Suprapubic skin (tissue), 4 donors: ENCODE measurements at regions not wholly inside any gene's neighbourhood (a gene's known extent, or its start where the extent isn't known, plus 50 kb on each side); places are given as distances from the start of the nearest gene placed in this dataset.
"Not testable (repeated sequence)": the region's sequence is repeated elsewhere in the genome, so short reads cannot be mapped to it uniquely, and the experiment has no call there.

Source experiments
- DNase-seq, 2 donors: peaks; one replicate each; pipeline ENCODE4 v3.0.0-alpha.2; 2019; ENCODE audit warnings: low spot score in 2 of 2
- H3K27ac ChIP-seq: fragments of 200-600 bp; sonication (generic); one replicate; pipeline ENCODE4 v1.5.1; 2019
- H3K27me3 ChIP-seq: fragments of 200-600 bp; sonication (generic); one replicate; pipeline ENCODE4 v1.5.1; 2019
- H3K36me3 ChIP-seq: fragments of 200-600 bp; sonication (generic); one replicate; pipeline ENCODE4 v1.5.1; 2019
- H3K4me1 ChIP-seq: fragments of 200-600 bp; sonication (generic); one replicate; pipeline ENCODE4 v1.5.1; 2019
- H3K4me3 ChIP-seq: fragments of 200-600 bp; sonication (generic); one replicate; pipeline ENCODE4 v1.5.1; 2019; ENCODE audit warnings: mild to moderate bottlenecking
- H3K9me3 ChIP-seq: fragments of 200-600 bp; sonication (generic); one replicate; pipeline ENCODE4 v1.5.1; 2019
- EP300 ChIP-seq: sonication (generic); formaldehyde crosslinking; IDR thresholded peaks from one replicate; pipeline ENCODE4 v1.6.1; 2017; ENCODE audit warnings: antibody characterized with exemption
- POLR2A ChIP-seq, 2 donors: fragments of 450-650 bp; IDR thresholded peaks; one replicate each; pipeline ENCODE4 v1.6.1; 2017; ENCODE audit warnings: antibody characterized with exemption in 2 of 2, mild to moderate bottlenecking in 2 of 2, moderate library complexity in 2 of 2
- POLR2AphosphoS5 ChIP-seq, 3 donors: sonication (generic); formaldehyde crosslinking; IDR thresholded peaks; one replicate each; pipeline ENCODE4 v1.6.1; 2017; ENCODE audit warnings: antibody characterized with exemption in 3 of 3
- WGBS: methylation state at CpG from one replicate; pipeline ENCODE4 v1.1.5; 2018; 5-methylcytosine and 5-hydroxymethylcytosine counted together
- TF ChIP-seq, protein P1 (sequence below), 2 donors: fragments of 200-600 bp in 1 of 2; fragments of 450-650 bp in 1 of 2; sonication (generic) in 1 of 2; IDR thresholded peaks; one replicate each; pipeline ENCODE4 v1.5.1; 2016 to 2019; ENCODE audit warnings: antibody characterized with exemption in 2 of 2, mild to moderate bottlenecking in 1 of 2, moderate library complexity in 1 of 2

DNA sequence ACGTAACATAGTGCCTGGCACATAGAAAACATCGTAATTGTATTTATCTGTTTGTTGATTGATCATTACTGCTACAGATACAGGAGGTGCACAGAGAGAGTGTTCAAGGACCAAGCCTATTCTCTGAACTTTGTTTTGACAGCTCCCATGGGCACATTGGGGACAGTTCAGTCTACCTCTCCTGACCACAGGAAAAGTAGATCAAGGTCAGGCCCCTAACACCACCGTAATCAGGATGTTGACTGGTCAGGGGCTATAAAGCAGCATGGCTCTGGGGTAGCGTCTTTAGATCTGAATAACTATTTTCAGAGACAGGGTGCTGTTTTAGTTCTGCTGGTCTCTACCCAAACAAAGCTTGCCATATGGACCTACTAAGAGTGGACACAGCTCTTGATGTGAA lies 223.1 kb upstream of the IRF2BP2 start:
- H3K4me1 ChIP-seq, result peaks cover 5% of the 10 kb centered on the region
- no peaks in the 10 kb centered on the region for H3K27me3 ChIP-seq
- WGBS, result 91% methylated on average over 4 of the region's 4 CpGs
- no peak overlapping the region for H3K27ac ChIP-seq
- no peaks in the 10 kb centered on the region for H3K9me3 ChIP-seq
- no peak overlapping the region for H3K4me3 ChIP-seq
- TF ChIP-seq, protein P1, sequence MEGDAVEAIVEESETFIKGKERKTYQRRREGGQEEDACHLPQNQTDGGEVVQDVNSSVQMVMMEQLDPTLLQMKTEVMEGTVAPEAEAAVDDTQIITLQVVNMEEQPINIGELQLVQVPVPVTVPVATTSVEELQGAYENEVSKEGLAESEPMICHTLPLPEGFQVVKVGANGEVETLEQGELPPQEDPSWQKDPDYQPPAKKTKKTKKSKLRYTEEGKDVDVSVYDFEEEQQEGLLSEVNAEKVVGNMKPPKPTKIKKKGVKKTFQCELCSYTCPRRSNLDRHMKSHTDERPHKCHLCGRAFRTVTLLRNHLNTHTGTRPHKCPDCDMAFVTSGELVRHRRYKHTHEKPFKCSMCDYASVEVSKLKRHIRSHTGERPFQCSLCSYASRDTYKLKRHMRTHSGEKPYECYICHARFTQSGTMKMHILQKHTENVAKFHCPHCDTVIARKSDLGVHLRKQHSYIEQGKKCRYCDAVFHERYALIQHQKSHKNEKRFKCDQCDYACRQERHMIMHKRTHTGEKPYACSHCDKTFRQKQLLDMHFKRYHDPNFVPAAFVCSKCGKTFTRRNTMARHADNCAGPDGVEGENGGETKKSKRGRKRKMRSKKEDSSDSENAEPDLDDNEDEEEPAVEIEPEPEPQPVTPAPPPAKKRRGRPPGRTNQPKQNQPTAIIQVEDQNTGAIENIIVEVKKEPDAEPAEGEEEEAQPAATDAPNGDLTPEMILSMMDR (IDR thresholded peaks at IDR 0.05), result no peak
- no peaks in the 10 kb centered on the region for H3K36me3 ChIP-seq
- no peak for DNase-seq

DNA sequence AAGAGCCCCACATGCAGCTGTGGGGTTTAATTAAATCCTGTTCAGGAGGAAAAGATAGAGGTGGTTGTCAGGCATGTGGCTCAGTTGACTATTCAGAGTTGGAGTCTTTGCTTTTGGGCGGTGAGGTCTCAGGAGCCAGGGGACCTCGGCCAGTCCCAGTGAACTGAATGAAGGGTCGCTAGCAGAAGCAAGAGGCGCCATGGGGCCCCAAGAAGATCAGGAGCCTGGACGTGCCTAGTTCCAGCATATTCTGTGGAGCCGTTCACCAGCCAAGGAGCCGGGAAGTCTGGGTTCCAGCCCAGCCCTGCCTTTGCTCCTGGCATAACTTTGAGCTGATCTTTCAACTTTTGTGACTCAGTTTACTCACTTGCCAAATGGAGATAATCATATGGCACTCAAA lies 217.7 kb upstream of the IRF2BP2 start:
- 80% methylated on average over 7 of the region's 7 CpGs for WGBS
- Histone ChIP-seq H3K9me3 (no peaks in the 10 kb centered on the region), H3K36me3 (no peaks in the 10 kb centered on the region), H3K27ac (no peak overlapping the region), H3K4me1 (peaks cover 7% of the 10 kb centered on the region), H3K4me3 (no peak overlapping the region), H3K27me3 (no peaks in the 10 kb centered on the region)
- no peak for DNase-seq
- TF ChIP-seq POLR2A (IDR thresholded peaks at IDR 0.05) (no peak), EP300 (no peak), POLR2AphosphoS5 (IDR thresholded peaks at IDR 0.05) (no peak)
- TF ChIP-seq, protein P1 (IDR thresholded peaks at IDR 0.05), result no peak

DNA sequence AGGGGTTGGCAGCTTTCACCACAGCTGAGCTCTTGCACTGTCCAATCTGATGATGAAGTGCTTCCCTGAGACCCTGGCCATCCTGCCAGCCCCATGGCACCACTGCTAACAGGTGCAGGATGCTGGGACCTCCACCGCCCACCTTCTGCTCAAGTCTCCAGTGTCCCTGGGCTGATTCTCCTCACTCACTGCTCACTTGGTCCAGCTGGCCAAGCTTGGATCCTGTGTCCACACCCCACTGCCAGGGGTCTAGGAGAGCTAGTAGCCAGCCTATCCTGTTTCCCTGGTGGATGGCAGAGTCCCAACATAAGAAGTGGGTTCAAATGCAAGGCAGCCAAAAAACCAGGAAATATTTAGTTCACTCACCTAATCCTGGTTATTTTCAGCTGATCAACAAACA lies 217.2 kb upstream of the IRF2BP2 start:
- H3K27ac ChIP-seq, result no peak overlapping the region
- H3K9me3 ChIP-seq, result no peaks in the 10 kb centered on the region
- 100% methylated on average over 1 of the region's 1 CpG for WGBS
- no peak for DNase-seq
- no peak for TF ChIP-seq POLR2A (IDR thresholded peaks at IDR 0.05)
- TF ChIP-seq, protein P1 (IDR thresholded peaks at IDR 0.05), result no peak
- no peak for TF ChIP-seq EP300
- TF ChIP-seq POLR2AphosphoS5 (IDR thresholded peaks at IDR 0.05), result no peak
- H3K27me3 ChIP-seq, result no peaks in the 10 kb centered on the region
- H3K36me3 ChIP-seq, result no peaks in the 10 kb centered on the region
- no peak overlapping the region for H3K4me3 ChIP-seq
- H3K4me1 ChIP-seq, result peaks cover 7% of the 10 kb centered on the region

DNA sequence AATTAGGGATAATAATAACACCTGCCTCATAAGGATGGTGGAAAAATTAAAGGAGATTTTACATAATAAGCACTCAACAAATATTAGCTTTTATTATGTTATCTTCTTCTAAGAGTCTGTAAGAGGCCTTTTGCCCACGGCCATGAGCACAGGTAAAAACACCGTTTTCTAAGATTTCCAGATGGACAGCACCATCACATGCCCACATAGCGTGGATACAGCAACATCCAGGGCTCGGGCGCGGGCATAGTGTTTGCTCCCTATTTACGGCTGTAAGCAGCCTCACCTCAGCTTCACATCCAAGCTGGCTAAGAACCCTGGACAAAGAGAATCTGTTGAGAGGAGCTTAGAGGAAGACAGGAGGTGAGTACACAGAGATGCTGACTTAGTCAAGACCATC lies 216.4 kb upstream of the IRF2BP2 start:
- TF ChIP-seq POLR2AphosphoS5 (IDR thresholded peaks at IDR 0.05), result no peak
- TF ChIP-seq, protein P1 (IDR thresholded peaks at IDR 0.05), result no peak
- TF ChIP-seq EP300, result no peak
- TF ChIP-seq POLR2A (IDR thresholded peaks at IDR 0.05), result no peak
- Histone ChIP-seq H3K27me3 (no peaks in the 10 kb centered on the region), H3K9me3 (no peaks in the 10 kb centered on the region), H3K4me1 (peaks cover 7% of the 10 kb centered on the region), H3K27ac (no peak overlapping the region), H3K36me3 (no peaks in the 10 kb centered on the region), H3K4me3 (no peak overlapping the region)
- WGBS, result 94% methylated on average over 7 of the region's 7 CpGs
- DNase-seq, result no peak

DNA sequence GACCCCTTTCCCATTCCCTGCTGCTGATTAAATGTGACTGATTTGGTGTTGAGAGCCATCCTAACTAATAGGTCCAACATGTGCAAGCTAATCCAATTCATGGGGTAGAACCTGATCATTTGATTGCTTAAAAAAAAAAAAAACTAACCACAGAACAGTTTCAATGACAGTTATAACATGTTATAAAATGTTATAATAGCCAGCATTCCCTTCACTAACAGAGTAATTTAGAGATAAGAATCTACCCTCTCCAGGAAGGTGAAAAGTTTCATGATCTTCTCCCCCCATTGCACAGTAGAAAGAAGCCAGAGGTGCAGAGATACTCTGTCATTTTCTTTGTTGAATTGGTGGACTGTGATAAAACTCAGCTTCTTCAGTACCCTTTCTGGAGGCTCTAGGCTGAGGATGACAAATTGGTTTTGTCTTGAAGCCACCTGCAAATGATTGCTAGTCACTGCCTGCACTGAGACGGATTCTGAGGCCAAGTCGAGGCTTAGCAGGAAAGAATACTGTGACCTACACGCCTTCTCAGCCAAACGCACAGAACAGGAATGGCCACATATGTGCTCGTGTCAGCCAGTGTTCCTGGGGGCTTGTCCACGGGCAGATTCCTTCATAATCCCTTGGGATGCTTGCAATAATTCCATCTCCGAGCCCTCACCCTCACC lies 215.7 kb upstream of the IRF2BP2 start:
- WGBS, result 38% methylated on average over 7 of the region's 7 CpGs
- Histone ChIP-seq H3K27me3 (no peaks in the 10 kb centered on the region), H3K4me3 (no peak overlapping the region), H3K27ac (no peak overlapping the region), H3K36me3 (no peaks in the 10 kb centered on the region), H3K4me1 (peaks cover 7% of the 10 kb centered on the region), H3K9me3 (no peaks in the 10 kb centered on the region)
- TF ChIP-seq EP300, result no peak
- TF ChIP-seq, protein P1 (IDR thresholded peaks at IDR 0.05), result no peak
- TF ChIP-seq POLR2AphosphoS5 (IDR thresholded peaks at IDR 0.05), result no peak
- TF ChIP-seq POLR2A (IDR thresholded peaks at IDR 0.05), result no peak
- no peak for DNase-seq

DNA sequence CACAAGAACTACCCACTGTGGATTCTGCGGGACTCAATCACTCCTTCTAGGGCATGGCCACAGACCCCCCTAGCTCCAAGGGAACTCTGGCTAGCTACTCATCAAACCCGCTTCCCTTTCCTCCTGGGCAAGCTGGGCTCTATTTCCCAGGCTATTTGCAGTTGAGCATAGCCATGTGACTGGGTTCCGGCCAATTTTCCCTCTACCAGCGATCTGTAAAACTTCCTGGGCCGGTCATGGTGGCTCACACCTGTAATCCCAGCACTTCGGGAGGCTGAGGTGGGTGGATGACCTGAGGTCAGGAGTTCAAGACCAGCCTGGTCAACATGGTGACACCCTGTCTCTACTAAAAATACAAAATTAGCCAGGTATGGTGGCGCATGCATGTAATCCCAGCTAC lies 214.9 kb upstream of the IRF2BP2 start:
- 93% methylated on average over 5 of the region's 7 CpGs for WGBS
- not testable (repeated sequence) for H3K36me3 ChIP-seq, H3K9me3 ChIP-seq, H3K27me3 ChIP-seq, H3K4me1 ChIP-seq, H3K27ac ChIP-seq, H3K4me3 ChIP-seq, DNase-seq
